Activated CD8-positive, alpha-beta T cell treated with anti-CD3 and anti-CD28 coated beads for 36 hours (primary cell): ENCODE measurements at regions not wholly inside any gene's neighbourhood (a gene's known extent, or its start where the extent isn't known, plus 50 kb on each side); places are given as distances from the start of the nearest gene placed in this dataset.

Experiments used
- ATAC-seq: fragments of 200-7000 bp; cut with Tn5 transposase; one replicate; pipeline ENCODE4 v1.10.0; 2021; ENCODE audit warnings: mild to moderate bottlenecking, moderate library complexity
- CTCF ChIA-PET: fragments of 350-600 bp; sonication (Branson Sonifier 250); formaldehyde crosslinking; loops from one replicate; lab custom pipeline; 2021; ENCODE audit warnings: antibody characterized with exemption; lab: Charles Lee
- POLR2A ChIA-PET: fragments of 350-600 bp; sonication (Branson Sonifier 250); formaldehyde crosslinking; loops from one replicate; lab custom pipeline; 2021; ENCODE audit warnings: antibody characterized with exemption; lab: Charles Lee
- DNase-seq: peaks from one replicate; pipeline ENCODE4 v3.0.0-alpha.2; 2020
- H3K27ac Mint-ChIP-seq: one replicate; pipeline ENCODE4 v1.8.0; 2021; ENCODE audit warnings: mild to moderate bottlenecking, mixed read lengths
- H3K27me3 Mint-ChIP-seq: one replicate; pipeline ENCODE4 v1.8.0; 2021; ENCODE audit warnings: mixed read lengths
- H3K36me3 Mint-ChIP-seq: one replicate; pipeline ENCODE4 v1.8.0; 2021; ENCODE audit warnings: low read depth, mixed read lengths
- H3K4me1 Mint-ChIP-seq: one replicate; pipeline ENCODE4 v1.8.0; 2021; ENCODE audit warnings: low read depth, mixed read lengths
- H3K4me3 Mint-ChIP-seq: one replicate; pipeline ENCODE4 v1.8.0; 2021; ENCODE audit warnings: mild to moderate bottlenecking, moderate library complexity, mixed read lengths
- H3K9me3 Mint-ChIP-seq: one replicate; pipeline ENCODE4 v1.8.0; 2021; ENCODE audit warnings: mixed read lengths
- intact Hi-C: fragments of 100-400 bp; cut with micrococcal nuclease; formaldehyde crosslinking; loops from one replicate; pipeline ENCODE4 v1.10.0; 2022
- TF ChIP-seq, protein P1 (sequence below): fragments of 200-600 bp; IDR thresholded peaks from one replicate; pipeline ENCODE4 v1.8.0; 2022; ENCODE audit warnings: antibody characterized with exemption, mild to moderate bottlenecking

DNA sequence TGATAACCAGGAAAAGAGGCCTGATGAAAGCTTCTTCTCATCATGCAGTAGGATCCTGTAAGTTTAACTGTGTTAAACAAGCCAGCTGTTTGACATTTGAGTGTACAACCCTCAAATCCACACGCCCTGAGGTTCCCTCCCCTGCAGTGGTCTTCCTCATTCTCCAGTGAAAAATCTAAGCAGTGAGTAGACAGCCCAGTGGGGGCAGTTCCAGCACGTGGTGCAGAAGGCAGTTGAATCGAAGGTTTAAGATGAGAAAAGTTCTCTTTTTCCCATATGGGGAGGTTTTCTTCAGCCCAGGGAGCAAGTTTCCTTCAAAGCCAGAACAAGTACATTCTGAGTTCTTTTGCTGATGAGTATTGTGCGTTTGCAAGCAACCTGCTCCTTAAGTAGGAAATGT is 174.5 kb downstream of the NR2F2 start:
- POLR2A ChIA-PET: no interaction called here
- no peak for ATAC-seq
- H3K36me3 Mint-ChIP-seq: no peaks in the 10 kb centered on the region
- CTCF ChIA-PET: no interaction called here
- no peaks in the 10 kb centered on the region for H3K4me1 Mint-ChIP-seq
- H3K27ac Mint-ChIP-seq: no peak overlapping the region
- peaks cover 2% of the 10 kb centered on the region for H3K9me3 Mint-ChIP-seq
- H3K4me3 Mint-ChIP-seq: no peak overlapping the region
- no peak for DNase-seq
- intact Hi-C loops: no loop called here
- H3K27me3 Mint-ChIP-seq: no peaks in the 10 kb centered on the region
- TF ChIP-seq, protein P1, sequence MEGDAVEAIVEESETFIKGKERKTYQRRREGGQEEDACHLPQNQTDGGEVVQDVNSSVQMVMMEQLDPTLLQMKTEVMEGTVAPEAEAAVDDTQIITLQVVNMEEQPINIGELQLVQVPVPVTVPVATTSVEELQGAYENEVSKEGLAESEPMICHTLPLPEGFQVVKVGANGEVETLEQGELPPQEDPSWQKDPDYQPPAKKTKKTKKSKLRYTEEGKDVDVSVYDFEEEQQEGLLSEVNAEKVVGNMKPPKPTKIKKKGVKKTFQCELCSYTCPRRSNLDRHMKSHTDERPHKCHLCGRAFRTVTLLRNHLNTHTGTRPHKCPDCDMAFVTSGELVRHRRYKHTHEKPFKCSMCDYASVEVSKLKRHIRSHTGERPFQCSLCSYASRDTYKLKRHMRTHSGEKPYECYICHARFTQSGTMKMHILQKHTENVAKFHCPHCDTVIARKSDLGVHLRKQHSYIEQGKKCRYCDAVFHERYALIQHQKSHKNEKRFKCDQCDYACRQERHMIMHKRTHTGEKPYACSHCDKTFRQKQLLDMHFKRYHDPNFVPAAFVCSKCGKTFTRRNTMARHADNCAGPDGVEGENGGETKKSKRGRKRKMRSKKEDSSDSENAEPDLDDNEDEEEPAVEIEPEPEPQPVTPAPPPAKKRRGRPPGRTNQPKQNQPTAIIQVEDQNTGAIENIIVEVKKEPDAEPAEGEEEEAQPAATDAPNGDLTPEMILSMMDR: no peak

DNA sequence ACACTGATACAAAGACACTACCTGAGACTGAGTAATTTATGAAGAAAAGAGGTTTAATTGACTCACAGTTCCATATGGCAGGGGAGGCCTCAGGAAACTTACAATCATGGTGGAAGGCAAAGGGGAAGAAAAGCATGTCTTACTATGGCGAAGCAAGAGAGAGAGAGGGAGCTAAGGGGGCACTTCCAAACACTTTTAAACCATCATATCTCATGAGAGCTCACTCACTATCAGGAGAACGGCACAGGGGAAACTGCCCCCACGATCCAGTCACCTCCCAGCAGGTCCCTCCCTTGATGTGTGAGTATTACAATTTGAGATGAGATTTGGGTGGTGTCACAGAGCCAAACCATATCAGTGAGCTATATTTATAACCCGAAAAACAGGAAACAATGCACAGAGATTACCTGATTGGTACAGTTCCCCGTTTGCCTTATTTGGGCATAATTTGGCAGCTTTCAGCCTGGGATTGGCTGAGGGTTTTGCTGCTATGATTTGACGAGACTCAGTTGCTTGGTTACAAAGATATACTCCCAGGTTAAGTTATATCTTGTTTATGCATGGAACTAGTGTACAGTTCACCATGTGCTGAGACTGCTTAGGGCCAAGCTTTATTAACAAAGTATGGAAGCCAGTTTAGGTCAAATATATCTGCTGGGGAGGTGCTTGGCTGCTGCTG is 184.2 kb downstream of the NR2F2 start:
- ATAC-seq (no peak), DNase-seq (no peak)
- Mint-ChIP-seq H3K4me1 (no peaks in the 10 kb centered on the region), H3K36me3 (no peaks in the 10 kb centered on the region), H3K27ac (no peak overlapping the region), H3K4me3 (no peak overlapping the region), H3K9me3 (peaks cover 10% of the 10 kb centered on the region), H3K27me3 (no peaks in the 10 kb centered on the region)
- TF ChIP-seq, protein P1: no peak
- intact Hi-C loops: no loop called here
- ChIA-PET POLR2A (no interaction called here), CTCF (no interaction called here)

DNA sequence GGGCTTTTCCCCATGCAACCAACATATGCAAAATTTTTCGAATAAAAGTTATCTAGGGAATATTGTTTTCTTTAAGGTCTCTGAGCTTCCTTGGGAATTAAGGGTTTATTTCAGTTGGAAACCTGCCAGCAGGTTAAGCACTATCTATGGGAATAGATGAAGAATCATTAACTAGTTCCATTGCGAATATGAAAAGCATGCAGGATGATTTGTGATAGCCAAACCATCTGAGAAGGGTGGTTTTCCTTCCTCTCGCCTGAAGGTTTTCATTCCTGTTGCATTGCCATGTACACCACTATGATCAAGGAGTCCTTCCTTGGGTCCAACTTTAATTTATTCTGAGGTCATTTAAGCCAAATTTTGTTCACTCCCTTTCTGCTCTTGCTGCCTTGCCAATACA is 184.9 kb downstream of the NR2F2 start:
- Mint-ChIP-seq H3K27me3 (no peaks in the 10 kb centered on the region), H3K4me3 (no peak overlapping the region), H3K36me3 (no peaks in the 10 kb centered on the region), H3K9me3 (peaks cover 10% of the 10 kb centered on the region), H3K27ac (no peak overlapping the region), H3K4me1 (no peaks in the 10 kb centered on the region)
- ChIA-PET POLR2A (no interaction called here), CTCF (no interaction called here)
- TF ChIP-seq, protein P1: no peak
- intact Hi-C loops: no loop called here
- ATAC-seq (no peak), DNase-seq (no peak)

DNA sequence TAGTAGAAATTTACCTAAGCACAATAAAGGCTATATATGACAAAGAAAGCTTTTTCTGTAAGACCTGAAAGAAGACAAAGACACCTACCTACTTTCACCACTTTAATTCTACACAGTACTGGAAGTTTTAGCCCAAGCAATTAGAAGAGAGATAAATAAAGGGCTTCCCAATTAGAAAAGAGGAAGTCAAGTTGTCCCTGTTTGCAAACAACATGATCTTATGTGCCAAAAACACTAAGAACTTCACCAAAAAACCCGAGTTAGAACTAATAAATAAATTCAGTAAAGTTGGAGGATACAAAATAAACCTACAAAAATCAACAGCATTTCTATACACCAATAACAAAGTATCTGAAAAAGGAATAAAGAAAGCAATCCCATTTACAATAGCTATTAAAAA is 190.9 kb downstream of the NR2F2 start:
- DNase-seq (no peak), ATAC-seq (no peak)
- H3K27me3 Mint-ChIP-seq: no peaks in the 10 kb centered on the region
- POLR2A ChIA-PET: no interaction called here
- H3K4me3 Mint-ChIP-seq: no peak overlapping the region
- TF ChIP-seq, protein P1: no peak
- peaks cover 11% of the 10 kb centered on the region for H3K9me3 Mint-ChIP-seq
- intact Hi-C loops: no loop called here
- H3K27ac Mint-ChIP-seq: no peak overlapping the region
- CTCF ChIA-PET: no interaction called here
- no peaks in the 10 kb centered on the region for H3K4me1 Mint-ChIP-seq
- no peaks in the 10 kb centered on the region for H3K36me3 Mint-ChIP-seq

DNA sequence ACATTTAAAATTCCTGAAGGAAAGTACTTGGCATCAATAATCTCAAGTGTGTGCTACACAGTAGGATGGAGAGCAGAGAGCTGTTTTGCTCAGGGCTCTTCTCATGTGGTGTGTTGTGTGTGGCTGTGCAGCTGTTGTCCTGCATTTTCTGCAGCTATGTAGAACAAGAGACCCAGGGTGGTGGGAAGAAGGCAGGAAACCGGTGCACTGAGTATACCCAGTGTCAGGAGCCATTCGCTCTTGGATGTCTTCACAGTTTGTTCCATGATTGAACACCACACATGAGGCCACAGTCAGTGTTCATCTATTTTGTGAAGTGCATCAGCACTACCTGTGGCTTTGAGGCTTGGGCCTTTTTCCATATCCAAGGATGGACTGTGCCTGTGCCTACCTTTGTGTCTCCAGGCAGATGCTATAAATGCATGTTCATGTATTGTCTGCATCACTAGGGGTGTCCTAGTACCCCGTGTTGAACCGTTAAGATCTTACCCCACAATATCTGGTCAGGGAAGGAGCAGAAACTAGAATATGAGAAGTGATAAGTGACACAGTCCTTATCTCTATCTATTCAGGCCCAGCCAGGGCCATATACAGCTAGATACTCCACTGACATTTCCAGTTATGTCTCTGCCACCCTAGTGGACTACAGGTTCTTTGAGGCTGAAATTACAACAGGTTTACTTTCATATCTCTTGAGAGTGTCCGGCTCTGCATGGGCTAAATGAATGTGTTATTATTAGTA is 194.3 kb downstream of the NR2F2 start:
- DNase-seq (no peak), ATAC-seq (no peak)
- intact Hi-C loops: no loop called here
- Mint-ChIP-seq H3K9me3 (peaks cover 6% of the 10 kb centered on the region), H3K4me1 (no peaks in the 10 kb centered on the region), H3K36me3 (no peaks in the 10 kb centered on the region), H3K27me3 (no peaks in the 10 kb centered on the region), H3K27ac (no peak overlapping the region), H3K4me3 (no peak overlapping the region)
- ChIA-PET POLR2A (no interaction called here), CTCF (no interaction called here)
- TF ChIP-seq, protein P1: no peak
